ENCODE measurements at regions not wholly inside any gene's neighbourhood (a gene's known extent, or its start where the extent isn't known, plus 50 kb on each side); places are given as distances from the start of the nearest gene placed in this dataset.
"Not testable (repeated sequence)": the region's sequence is repeated elsewhere in the genome, so short reads cannot be mapped to it uniquely, and the experiment has no call there.

DNA sequence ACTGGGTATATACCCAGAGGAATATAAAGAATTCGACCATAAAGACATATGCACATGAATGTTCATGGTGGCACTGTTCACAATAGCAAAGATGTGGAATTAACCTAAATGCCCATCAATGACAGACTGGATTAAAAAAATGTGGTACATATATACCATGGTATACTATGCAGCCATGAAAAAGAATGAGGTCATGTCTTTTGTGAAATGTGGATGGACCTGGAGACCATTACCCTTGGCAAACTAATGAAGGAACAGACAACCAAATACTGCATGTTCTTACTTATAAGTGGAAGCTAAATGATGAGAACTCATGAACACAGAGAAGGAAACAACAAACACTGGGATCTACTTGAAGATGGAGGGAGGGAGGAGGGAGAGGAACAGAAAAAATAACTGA lies 186.7 kb upstream of the SSTR4 start:
- Histone ChIP-seq H3K4me3 (no peak overlapping the region), H3K27me3 (replicated peaks in 1 of 7) (peaks cover 0 to 4% (median 0%) of the 10 kb centered on the region in 7 donors), H3K27ac (no peak overlapping the region), H3K36me3 (no peaks in the 10 kb centered on the region), H3K9me3 (peaks cover 0 to 17% (median 8%) of the 10 kb centered on the region in 8 donors), H3K4me1 (no peaks in the 10 kb centered on the region)
- DNase-seq: no peak
- TF ChIP-seq POLR2A (IDR thresholded peaks at IDR 0.05) (no peak), POLR2AphosphoS5 (IDR thresholded peaks at IDR 0.05) (no peak), CTCF (IDR thresholded peaks at IDR 0.05 in 8 of 11, conservative IDR thresholded peaks at IDR 0.05 in 3 of 11) (no peak)
- WGBS, 5 donors: 73 to 95% (median 84%) methylated on average over 1 of the region's 1 CpG
- intact Hi-C loops (cut with DNase I; ENCODE audit: low total_unique reads): no loop called here

DNA sequence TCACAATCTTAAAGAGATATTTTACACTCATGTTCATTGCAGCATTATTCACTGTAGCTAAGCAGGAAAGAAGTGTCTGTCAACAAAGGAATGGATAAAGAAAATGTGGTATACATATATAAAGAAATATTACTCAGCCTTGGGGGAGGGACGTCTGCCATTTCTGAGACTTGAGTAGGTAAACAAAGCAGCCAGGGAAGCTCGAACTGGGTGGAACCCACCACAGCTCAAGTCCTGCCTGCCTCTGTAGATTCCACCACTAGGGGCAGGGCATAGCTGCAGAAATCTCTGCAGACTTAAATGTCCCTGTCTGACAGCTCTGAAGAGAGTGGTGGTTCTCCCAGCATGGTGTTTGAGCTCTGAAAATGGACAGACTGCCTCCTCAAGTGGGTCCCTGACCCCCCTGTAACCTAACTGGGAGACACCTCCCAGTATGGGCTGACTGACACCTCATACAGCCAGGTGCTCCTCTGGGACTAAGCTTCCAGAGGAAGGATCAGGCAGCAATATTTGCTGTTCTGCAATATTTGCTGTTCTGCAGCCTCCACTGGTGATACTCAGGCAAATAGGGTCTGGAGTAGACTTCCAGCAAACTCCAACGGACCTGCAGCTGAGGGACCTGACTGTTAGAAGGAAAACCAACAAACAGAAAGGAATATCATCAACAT lies 183.3 kb upstream of the SSTR4 start:
- DNase-seq; H3K27ac ChIP-seq; H3K27me3 ChIP-seq (replicated peaks in 1 of 7); intact Hi-C loops (cut with DNase I; ENCODE audit: low total_unique reads); H3K4me3 ChIP-seq; H3K4me1 ChIP-seq; H3K36me3 ChIP-seq: not testable (repeated sequence)
- peak in 8 of 11 experiments; percentile 43 to 70 (median 52) for TF ChIP-seq CTCF (IDR thresholded peaks at IDR 0.05 in 8 of 11, conservative IDR thresholded peaks at IDR 0.05 in 3 of 11)
- peaks cover 0 to 25% (median 11%) of the 10 kb centered on the region in 8 donors for H3K9me3 ChIP-seq
- 24 to 37% (median 36%) methylated on average over 3 of the region's 3 CpGs for WGBS, 5 donors

- no peaks in the 10 kb centered on the region for H3K36me3 ChIP-seq
- intact Hi-C loops (cut with DNase I; ENCODE audit: low total_unique reads): no loop called here
- H3K4me3 ChIP-seq: no peak overlapping the region
- peak overlapping the region in 7 of 8 donors; percentile 27 to 75 (median 61) for H3K27ac ChIP-seq
- no peaks in the 10 kb centered on the region for H3K27me3 ChIP-seq (replicated peaks in 1 of 7)
- no peak for DNase-seq
- H3K4me1 ChIP-seq: peaks cover 0 to 10% (median 0%) of the 10 kb centered on the region in 6 donors
- 71 to 81% (median 77%) methylated on average over 11 of the region's 11 CpGs for WGBS, 5 donors
- peaks cover 0 to under 1% (median 0%) of the 10 kb centered on the region in 8 donors for H3K9me3 ChIP-seq
- TF ChIP-seq POLR2AphosphoS5 (IDR thresholded peaks at IDR 0.05) (no peak), POLR2A (IDR thresholded peaks at IDR 0.05) (no peak), CTCF (IDR thresholded peaks at IDR 0.05 in 8 of 11, conservative IDR thresholded peaks at IDR 0.05 in 3 of 11) (no peak)
Observed at GRCh38 chr20:22861231-22861980, 173.7 kb upstream of the SSTR4 start.

DNA sequence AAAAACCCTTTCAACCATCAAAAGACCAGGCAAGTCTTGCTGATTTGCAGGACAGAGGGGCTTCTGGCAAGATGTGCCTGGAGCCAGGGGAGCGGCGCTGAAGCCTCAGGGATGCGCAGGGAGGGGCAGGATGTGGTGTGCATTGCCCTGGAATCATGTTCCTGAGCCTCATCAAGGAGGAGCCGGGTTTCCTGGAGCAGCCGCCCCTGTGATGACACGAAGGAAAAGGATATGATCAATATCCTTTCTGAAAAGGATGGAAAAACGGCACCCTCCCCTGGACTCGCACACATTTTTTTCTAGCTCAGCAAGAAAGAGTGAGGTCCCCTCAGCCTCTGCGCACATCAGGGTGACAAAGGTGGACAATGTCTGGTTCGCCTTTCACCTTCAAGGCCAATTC lies 173.1 kb upstream of the SSTR4 start:
- no peak for TF ChIP-seq CTCF (IDR thresholded peaks at IDR 0.05 in 8 of 11, conservative IDR thresholded peaks at IDR 0.05 in 3 of 11)
- TF ChIP-seq POLR2AphosphoS5 (IDR thresholded peaks at IDR 0.05): peak; percentile 50 to 70 (median 69)
- TF ChIP-seq POLR2A (IDR thresholded peaks at IDR 0.05): no peak
- no peak for DNase-seq
- Histone ChIP-seq H3K4me3 (no peak overlapping the region), H3K9me3 (no peaks in the 10 kb centered on the region), H3K36me3 (no peaks in the 10 kb centered on the region), H3K4me1 (peaks cover 0 to 10% (median 0%) of the 10 kb centered on the region in 6 donors), H3K27me3 (replicated peaks in 1 of 7) (no peaks in the 10 kb centered on the region), H3K27ac (peak overlapping the region; percentile 22 to 75 (median 61))
- intact Hi-C loops (cut with DNase I; ENCODE audit: low total_unique reads): no loop called here
- 68 to 85% (median 72%) methylated on average over 10 of the region's 10 CpGs for WGBS, 5 donors
